ENCODE measurements at regions not wholly inside any gene's neighbourhood (a gene's known extent, or its start where the extent isn't known, plus 50 kb on each side); places are given as distances from the start of the nearest gene placed in this dataset.
"Not testable (repeated sequence)": the region's sequence is repeated elsewhere in the genome, so short reads cannot be mapped to it uniquely, and the experiment has no call there.

GRCh38 chr16:8403978-8404749 lies 186.1 kb downstream of the TMEM114 start:
- TF ChIP-seq, protein P1, sequence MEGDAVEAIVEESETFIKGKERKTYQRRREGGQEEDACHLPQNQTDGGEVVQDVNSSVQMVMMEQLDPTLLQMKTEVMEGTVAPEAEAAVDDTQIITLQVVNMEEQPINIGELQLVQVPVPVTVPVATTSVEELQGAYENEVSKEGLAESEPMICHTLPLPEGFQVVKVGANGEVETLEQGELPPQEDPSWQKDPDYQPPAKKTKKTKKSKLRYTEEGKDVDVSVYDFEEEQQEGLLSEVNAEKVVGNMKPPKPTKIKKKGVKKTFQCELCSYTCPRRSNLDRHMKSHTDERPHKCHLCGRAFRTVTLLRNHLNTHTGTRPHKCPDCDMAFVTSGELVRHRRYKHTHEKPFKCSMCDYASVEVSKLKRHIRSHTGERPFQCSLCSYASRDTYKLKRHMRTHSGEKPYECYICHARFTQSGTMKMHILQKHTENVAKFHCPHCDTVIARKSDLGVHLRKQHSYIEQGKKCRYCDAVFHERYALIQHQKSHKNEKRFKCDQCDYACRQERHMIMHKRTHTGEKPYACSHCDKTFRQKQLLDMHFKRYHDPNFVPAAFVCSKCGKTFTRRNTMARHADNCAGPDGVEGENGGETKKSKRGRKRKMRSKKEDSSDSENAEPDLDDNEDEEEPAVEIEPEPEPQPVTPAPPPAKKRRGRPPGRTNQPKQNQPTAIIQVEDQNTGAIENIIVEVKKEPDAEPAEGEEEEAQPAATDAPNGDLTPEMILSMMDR (IDR thresholded peaks at IDR 0.05; ENCODE audit: poor library complexity) = no peak
- TF ChIP-seq EZH2 (IDR thresholded peaks at IDR 0.05; ENCODE audit: borderline replicate concordance) = no peak
- TF ChIP-seq EZH2phosphoT487 (IDR thresholded peaks at IDR 0.05; ENCODE audit: low read depth, severe bottlenecking, unreplicated experiment) = no peak
- 77% methylated on average over 13 of the region's 13 CpGs for WGBS (ENCODE audit: low lambda C conversion rate, missing lambda C conversion rate)
- Histone ChIP-seq H3K4me1 (ENCODE audit: insufficient read depth) (no peaks in the 10 kb centered on the region), H3K27ac (no peak overlapping the region), H3K9me2 (replicated peaks; ENCODE audit: insufficient read depth) (no peaks in the 10 kb centered on the region), H3K4me2 (no peak overlapping the region), H3K4me3 (no peak overlapping the region), H2AFZ (no peak overlapping the region), H3K27me3 (no peaks in the 10 kb centered on the region), H3K79me2 (no peaks in the 10 kb centered on the region), H3K36me3 (replicated peaks; ENCODE audit: insufficient read depth, low read depth) (no peaks in the 10 kb centered on the region), H3K9me3 (ENCODE audit: low read depth) (no peaks in the 10 kb centered on the region), H4K20me1 (ENCODE audit: insufficient read depth, poor library complexity, severe bottlenecking) (no peaks in the 10 kb centered on the region)
- DNase-seq (ENCODE audit: low spot score) = no peak

GRCh38 chr16:8402981-8403843 lies 187.1 kb downstream of the TMEM114 start:
- H3K36me3 ChIP-seq (replicated peaks; ENCODE audit: insufficient read depth, low read depth) = no peaks in the 10 kb centered on the region
- no peaks in the 10 kb centered on the region for H3K9me3 ChIP-seq (ENCODE audit: low read depth)
- peak; percentile 38 for DNase-seq (ENCODE audit: low spot score)
- no peaks in the 10 kb centered on the region for H3K4me1 ChIP-seq (ENCODE audit: insufficient read depth)
- peak overlapping the region; percentile 30 for H3K27ac ChIP-seq
- TF ChIP-seq, protein P1 (IDR thresholded peaks at IDR 0.05; ENCODE audit: poor library complexity) = no peak
- TF ChIP-seq EZH2 (IDR thresholded peaks at IDR 0.05; ENCODE audit: borderline replicate concordance) = no peak
- TF ChIP-seq EZH2phosphoT487 (IDR thresholded peaks at IDR 0.05; ENCODE audit: low read depth, severe bottlenecking, unreplicated experiment) = no peak
- WGBS (ENCODE audit: low lambda C conversion rate, missing lambda C conversion rate) = 66% methylated on average over 11 of the region's 11 CpGs
- H3K27me3 ChIP-seq = no peaks in the 10 kb centered on the region
- H2AFZ ChIP-seq = no peak overlapping the region
- H3K4me2 ChIP-seq = peak overlapping the region; percentile 43
- no peak overlapping the region for H3K4me3 ChIP-seq
- no peaks in the 10 kb centered on the region for H3K9me2 ChIP-seq (replicated peaks; ENCODE audit: insufficient read depth)
- no peaks in the 10 kb centered on the region for H3K79me2 ChIP-seq
- H4K20me1 ChIP-seq (ENCODE audit: insufficient read depth, poor library complexity, severe bottlenecking) = no peaks in the 10 kb centered on the region

- H3K9me2 ChIP-seq (replicated peaks; ENCODE audit: insufficient read depth); H3K4me1 ChIP-seq (ENCODE audit: insufficient read depth); H3K4me2 ChIP-seq; H3K27me3 ChIP-seq; H3K27ac ChIP-seq; H3K4me3 ChIP-seq; H3K9me3 ChIP-seq (ENCODE audit: low read depth); H2AFZ ChIP-seq; H4K20me1 ChIP-seq (ENCODE audit: insufficient read depth, poor library complexity, severe bottlenecking); H3K79me2 ChIP-seq; DNase-seq (ENCODE audit: low spot score); H3K36me3 ChIP-seq (replicated peaks; ENCODE audit: insufficient read depth, low read depth): not testable (repeated sequence)
- WGBS (ENCODE audit: low lambda C conversion rate, missing lambda C conversion rate) = 83% methylated on average over 6 of the region's 6 CpGs
Measured at GRCh38 chr16:8400683-8401082, 189.6 kb downstream of the TMEM114 start.

DNA sequence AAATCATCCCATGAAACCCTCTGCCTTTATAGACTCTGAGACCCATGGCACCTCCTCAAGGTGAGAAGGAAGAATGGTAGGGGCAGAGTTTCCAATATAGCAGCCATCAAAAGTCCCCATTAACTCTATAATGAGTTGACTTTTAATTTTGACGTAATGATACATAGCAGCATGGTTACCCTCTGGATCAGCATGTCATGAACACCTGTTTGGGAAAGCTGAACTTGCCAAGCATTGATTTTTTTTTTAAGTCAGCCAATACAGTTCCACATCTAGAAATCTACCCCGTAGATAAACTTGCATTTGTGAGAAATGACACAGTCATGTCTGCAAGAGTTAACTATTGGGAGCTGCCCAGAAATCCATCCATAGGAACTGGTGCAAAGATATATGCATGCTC lies 191.8 kb downstream of the TMEM114 start:
- H3K36me3 ChIP-seq (replicated peaks; ENCODE audit: insufficient read depth, low read depth) = no peaks in the 10 kb centered on the region
- no peak for DNase-seq (ENCODE audit: low spot score)
- H4K20me1 ChIP-seq (ENCODE audit: insufficient read depth, poor library complexity, severe bottlenecking) = no peaks in the 10 kb centered on the region
- H3K9me2 ChIP-seq (replicated peaks; ENCODE audit: insufficient read depth) = no peaks in the 10 kb centered on the region
- no peaks in the 10 kb centered on the region for H3K4me1 ChIP-seq (ENCODE audit: insufficient read depth)
- H3K27me3 ChIP-seq = no peaks in the 10 kb centered on the region
- H2AFZ ChIP-seq = no peak overlapping the region
- H3K9me3 ChIP-seq (ENCODE audit: low read depth) = no peaks in the 10 kb centered on the region
- TF ChIP-seq, protein P1 (IDR thresholded peaks at IDR 0.05; ENCODE audit: poor library complexity) = no peak
- 85% methylated on average over 2 of the region's 2 CpGs for WGBS (ENCODE audit: low lambda C conversion rate, missing lambda C conversion rate)
- no peak overlapping the region for H3K27ac ChIP-seq
- H3K4me2 ChIP-seq = no peak overlapping the region
- H3K79me2 ChIP-seq = no peaks in the 10 kb centered on the region
- no peak overlapping the region for H3K4me3 ChIP-seq
